IMR-90 (cell line): ENCODE measurements at regions not wholly inside any gene's neighbourhood (a gene's known extent, or its start where the extent isn't known, plus 50 kb on each side); places are given as distances from the start of the nearest gene placed in this dataset.
A peak's percentile ranks its signal among the peaks of the same experiment; 100 is the strongest.

Experiments
- ATAC-seq: fragments of 200-7000 bp; cut with Tn5 transposase; 2 replicates; pipeline ENCODE4 v1.9.1; 2020; ENCODE audit warnings: low read depth, mild to moderate bottlenecking, moderate library complexity
- BruUV-seq: library from RNA; stranded (reverse); fragments of 400-500 nt; replicated peaks from 2 replicates; lab custom pipeline; 2021; lab: Mats Ljungman, UMichigan
- CTCF ChIA-PET: fragments of 300-600 bp; formaldehyde crosslinking; extraction: SDS; loops from one replicate; lab custom pipeline; 2021; ENCODE audit warnings: antibody characterized with exemption; lab: Yijun Ruan, JAX
- POLR2A ChIA-PET: fragments of 300-600 bp; sonication (Branson Sonifier 250); formaldehyde crosslinking; loops from one replicate; lab custom pipeline; 2022; ENCODE audit warnings: antibody characterized with exemption; ENCODE audit not compliant: unreplicated experiment; lab: Charles Lee
- DNase-seq: peaks from one replicate; pipeline ENCODE4 v3.0.0; 2013
- H2AFZ ChIP-seq: replicated peaks from 2 replicates; pipeline ENCODE3; 2013; ENCODE audit warnings: low read length, mild to moderate bottlenecking; ENCODE audit not compliant: poor library complexity
- H2AK5ac ChIP-seq: 2 replicates; pipeline ENCODE4 v1.6.1; 2013; ENCODE audit warnings: low read depth, low read length, inconsistent platforms
- H2AK9ac ChIP-seq: replicated peaks from 2 replicates; pipeline ENCODE3; 2013; ENCODE audit warnings: mild to moderate bottlenecking, low read depth, low read length, moderate library complexity; ENCODE audit not compliant: poor library complexity
- H2BK120ac ChIP-seq: 2 replicates; pipeline ENCODE4 v1.6.1; 2013; ENCODE audit warnings: low read depth, low read length, inconsistent platforms
- H2BK15ac ChIP-seq: 3 replicates; pipeline ENCODE4 v1.6.1; 2013; ENCODE audit warnings: low read depth, low read length, inconsistent platforms
- H2BK20ac ChIP-seq: 2 replicates; pipeline ENCODE4 v1.6.1; 2013; ENCODE audit warnings: low read depth, mild to moderate bottlenecking, inconsistent platforms, low read length, moderate library complexity
- H2BK5ac ChIP-seq: 2 replicates; pipeline ENCODE4 v1.6.1; 2013; ENCODE audit warnings: mild to moderate bottlenecking, low read depth, low read length, inconsistent platforms; ENCODE audit not compliant: poor library complexity, severe bottlenecking
- H3K14ac ChIP-seq: replicated peaks from 2 replicates; pipeline ENCODE4 v1.6.1; 2013; ENCODE audit warnings: low read depth, low read length, inconsistent platforms
- H3K18ac ChIP-seq: 2 replicates; pipeline ENCODE4 v1.6.1; 2013; ENCODE audit warnings: low read depth, low read length, control low read depth
- H3K23ac ChIP-seq: 2 replicates; pipeline ENCODE4 v1.6.1; 2013; ENCODE audit warnings: low read depth, low read length, inconsistent platforms
- H3K27ac ChIP-seq: 2 replicates; pipeline ENCODE4 v1.5.1; 2013; ENCODE audit warnings: mild to moderate bottlenecking, control low read depth, low read length; ENCODE audit not compliant: insufficient read depth
- H3K27me3 ChIP-seq: 2 replicates; pipeline ENCODE4 v1.6.1; 2013; ENCODE audit warnings: low read length; ENCODE audit not compliant: control insufficient read depth, insufficient read depth
- H3K36me3 ChIP-seq: 2 replicates; pipeline ENCODE4 v1.6.1; 2013; ENCODE audit warnings: low read length, mixed read lengths; ENCODE audit not compliant: control insufficient read depth, insufficient read depth
- H3K4ac ChIP-seq: 2 replicates; pipeline ENCODE4 v1.6.1; 2013; ENCODE audit warnings: low read depth, low read length, inconsistent platforms
- H3K4me1 ChIP-seq: 2 replicates; pipeline ENCODE4 v1.6.1; 2013; ENCODE audit warnings: low read length, mixed read lengths; ENCODE audit not compliant: control insufficient read depth, insufficient read depth
- H3K4me2 ChIP-seq: 2 replicates; pipeline ENCODE4 v1.6.1; 2013; ENCODE audit warnings: low read depth, mild to moderate bottlenecking, control low read depth, low read length, moderate library complexity
- H3K4me3 ChIP-seq: 2 replicates; pipeline ENCODE4 v1.5.1; 2013; ENCODE audit warnings: low read depth, mild to moderate bottlenecking, control low read depth, low read length, moderate library complexity; ENCODE audit not compliant: insufficient read depth
- H3K56ac ChIP-seq: 2 replicates; pipeline ENCODE4 v1.6.1; 2013; ENCODE audit warnings: low read length, inconsistent platforms; ENCODE audit not compliant: insufficient read depth; ENCODE audit errors: extremely low read depth
- H3K79me1 ChIP-seq, 2 experiments: 2 replicates each; pipeline ENCODE4 v1.6.1; 2013; ENCODE audit warnings: low read length in 2 of 2, inconsistent platforms in 1 of 2, low read depth in 1 of 2
- H3K9ac ChIP-seq: 2 replicates; pipeline ENCODE4 v1.6.1; 2013; ENCODE audit warnings: low read depth, low read length, control low read depth
- H3K9me1 ChIP-seq: 2 replicates; pipeline ENCODE4 v1.6.1; 2013; ENCODE audit warnings: low read length, inconsistent platforms; ENCODE audit not compliant: insufficient read depth
- H3K9me3 ChIP-seq: 2 replicates; pipeline ENCODE4 v1.6.1; 2013; ENCODE audit warnings: low read length; ENCODE audit not compliant: control insufficient read depth, insufficient read depth
- H4K20me1 ChIP-seq: 2 replicates; pipeline ENCODE4 v1.6.1; 2013; ENCODE audit warnings: low read length, inconsistent platforms; ENCODE audit not compliant: insufficient read depth
- H4K5ac ChIP-seq: 2 replicates; pipeline ENCODE4 v1.6.1; 2013; ENCODE audit warnings: mild to moderate bottlenecking, low read depth, low read length, control low read depth
- H4K8ac ChIP-seq, 2 experiments: 2 replicates each; pipeline ENCODE4 v1.6.1; 2013; ENCODE audit warnings: low read depth in 2 of 2, low read length in 2 of 2, control low read depth in 1 of 2, inconsistent platforms in 1 of 2
- H4K91ac ChIP-seq: 2 replicates; pipeline ENCODE4 v1.6.1; 2013; ENCODE audit warnings: low read depth, low read length, inconsistent platforms; ENCODE audit not compliant: insufficient read depth
- BHLHE40 ChIP-seq: fragments of 150-350 bp; IDR thresholded peaks from 2 replicates; pipeline ENCODE4 v1.6.1; 2016; ENCODE audit warnings: mild to moderate bottlenecking, low read depth, low read length
- CEBPB ChIP-seq: IDR thresholded peaks from 2 replicates; pipeline ENCODE4 v1.6.1; 2012; ENCODE audit warnings: low read depth, low read length, improper control_type of control experiment
- CHD1 ChIP-seq: IDR thresholded peaks from 2 replicates; pipeline ENCODE4 v1.6.1; 2012; ENCODE audit warnings: low read depth, low read length, improper control_type of control experiment
- FOS ChIP-seq: fragments of 150-350 bp; IDR thresholded peaks from 2 replicates; pipeline ENCODE4 v1.6.1; 2016; ENCODE audit warnings: low read depth, low read length
- MAZ ChIP-seq: IDR thresholded peaks from 2 replicates; pipeline ENCODE4 v1.6.1; 2012; ENCODE audit warnings: low read depth, mild to moderate bottlenecking, low read length, improper control_type of control experiment, moderate library complexity, borderline replicate concordance
- MXI1 ChIP-seq: IDR thresholded peaks from 2 replicates; pipeline ENCODE4 v1.6.1; 2012; ENCODE audit warnings: low read depth, mild to moderate bottlenecking, low read length, moderate library complexity, borderline replicate concordance
- WGBS, 2 experiments: methylation state at CpG; one replicate each; pipeline versions ENCODE4 v1.1.5 to v1.1.7; 2013; ENCODE audit warnings: missing lambda C conversion rate in 2 of 2; ENCODE audit not compliant: insufficient read length in 1 of 2; ENCODE audit errors: extremely low coverage in 2 of 2; 5-methylcytosine and 5-hydroxymethylcytosine counted together
- dilution Hi-C: fragments of 300-500 bp; cut with HindIII; formaldehyde crosslinking; loops from one replicate; pipeline ENCODE4 v1.14.3; 2018; ENCODE audit warnings: low sequenced_read_pairs; ENCODE audit not compliant: unreplicated experiment
- in situ Hi-C: fragments of 300-500 bp; cut with MboI; formaldehyde crosslinking; loops from 3 replicates; pipeline ENCODE4 v1.14.3; 2019; ENCODE audit warnings: low sequenced_read_pairs, inconsistent platforms, mixed read lengths
- intact Hi-C: fragments of 100-400 bp; cut with micrococcal nuclease; formaldehyde crosslinking; loops from 2 replicates; pipeline ENCODE4 v1.10.0; 2022
- TF ChIP-seq, protein P1 (sequence below): conservative IDR thresholded peaks from 2 replicates; pipeline ENCODE4 v1.5.1; 2012; ENCODE audit warnings: mild to moderate bottlenecking, low read depth, low read length, improper control_type of control experiment

DNA sequence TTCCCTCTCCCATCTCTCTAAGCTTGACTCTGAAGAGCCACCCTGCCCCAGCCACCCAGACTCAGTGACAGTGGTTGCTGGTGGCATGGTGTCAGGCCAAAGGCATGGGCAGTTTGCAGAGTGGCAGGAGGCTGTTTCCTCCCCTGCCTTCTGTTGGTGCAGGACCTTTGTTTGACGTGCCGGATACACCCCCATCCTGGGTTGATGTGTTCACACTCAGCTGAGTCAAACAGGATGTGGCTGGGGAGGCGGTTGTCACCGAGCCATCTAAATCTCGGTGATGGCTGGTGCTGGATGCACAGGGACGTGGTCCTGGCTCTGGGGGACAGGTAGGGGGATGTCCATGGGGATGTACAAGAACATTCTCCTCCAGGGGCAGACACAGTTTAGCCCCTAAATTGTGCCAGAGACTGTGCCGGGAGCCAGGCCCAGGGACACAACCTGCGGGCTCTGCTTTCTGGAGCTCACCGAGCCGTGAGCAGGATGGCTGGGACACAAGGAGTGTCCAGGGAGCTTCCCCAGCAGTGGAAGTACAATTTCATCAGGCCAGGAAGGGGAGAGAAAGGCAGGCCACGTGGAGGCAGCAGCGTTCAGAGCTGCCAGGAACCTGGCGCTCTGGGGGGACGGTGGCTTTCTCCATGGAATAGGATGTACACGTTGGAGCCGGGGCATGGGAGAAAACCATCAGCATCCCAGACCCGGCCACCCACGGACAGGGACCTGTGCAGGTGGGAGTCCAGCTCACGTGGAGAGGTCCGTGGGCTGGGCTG is 264.2 kb downstream of the SEC14L1 start:
- Histone ChIP-seq H3K4me3 (no peak overlapping the region), H4K5ac (peak overlapping the region; percentile 19; the same call in 1 of the 2 replicates), H2BK120ac (peak overlapping the region; percentile 84), H3K4ac (peak overlapping the region; percentile 86), H2AFZ (peak overlapping the region; percentile 40), H2BK15ac (peak overlapping the region; percentile 97; the same call in 1 of the 3 replicates), H3K4me2 (peak overlapping the region; percentile 51; the same call in 1 of the 2 replicates), H3K4me1 (peaks cover 65% of the 10 kb centered on the region), H3K79me1 (peaks cover 20 to 95% of the 10 kb centered on the region in 2 experiments), H3K9ac (no peak overlapping the region; the same call in 1 of the 2 replicates), H3K9me1 (peaks cover 50% of the 10 kb centered on the region), H2BK20ac (peak overlapping the region; percentile 77), H3K18ac (peak overlapping the region; percentile 30), H3K36me3 (peaks cover 50% of the 10 kb centered on the region), H4K91ac (peak overlapping the region; percentile 90), H3K56ac (no peak overlapping the region; the same call in 1 of the 2 replicates), H2AK9ac (peak overlapping the region; percentile 93), H2BK5ac (peak overlapping the region; percentile 90), H4K20me1 (peaks cover 57% of the 10 kb centered on the region), H3K23ac (peak overlapping the region; percentile 65), H2AK5ac (peak overlapping the region; percentile 98), H3K27me3 (no peaks in the 10 kb centered on the region), H4K8ac (peak overlapping the region; percentile 54 to 73), H3K14ac (peak overlapping the region; percentile 69), H3K9me3 (no peaks in the 10 kb centered on the region), H3K27ac (peak overlapping the region; percentile 86)
- dilution Hi-C loops (no loop called here), intact Hi-C loops (no loop called here), in situ Hi-C loops (no loop called here)
- POLR2A ChIA-PET: no interaction called here
- DNase-seq (peak; percentile 86), ATAC-seq (peak; percentile 48)
- TF ChIP-seq MXI1: peak; percentile 44; the same call in 1 of the 2 replicates
- TF ChIP-seq MAZ: peak; percentile 46; the same call in 1 of the 2 replicates
- no peak for TF ChIP-seq CHD1
- TF ChIP-seq, protein P1, sequence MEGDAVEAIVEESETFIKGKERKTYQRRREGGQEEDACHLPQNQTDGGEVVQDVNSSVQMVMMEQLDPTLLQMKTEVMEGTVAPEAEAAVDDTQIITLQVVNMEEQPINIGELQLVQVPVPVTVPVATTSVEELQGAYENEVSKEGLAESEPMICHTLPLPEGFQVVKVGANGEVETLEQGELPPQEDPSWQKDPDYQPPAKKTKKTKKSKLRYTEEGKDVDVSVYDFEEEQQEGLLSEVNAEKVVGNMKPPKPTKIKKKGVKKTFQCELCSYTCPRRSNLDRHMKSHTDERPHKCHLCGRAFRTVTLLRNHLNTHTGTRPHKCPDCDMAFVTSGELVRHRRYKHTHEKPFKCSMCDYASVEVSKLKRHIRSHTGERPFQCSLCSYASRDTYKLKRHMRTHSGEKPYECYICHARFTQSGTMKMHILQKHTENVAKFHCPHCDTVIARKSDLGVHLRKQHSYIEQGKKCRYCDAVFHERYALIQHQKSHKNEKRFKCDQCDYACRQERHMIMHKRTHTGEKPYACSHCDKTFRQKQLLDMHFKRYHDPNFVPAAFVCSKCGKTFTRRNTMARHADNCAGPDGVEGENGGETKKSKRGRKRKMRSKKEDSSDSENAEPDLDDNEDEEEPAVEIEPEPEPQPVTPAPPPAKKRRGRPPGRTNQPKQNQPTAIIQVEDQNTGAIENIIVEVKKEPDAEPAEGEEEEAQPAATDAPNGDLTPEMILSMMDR: no peak
- 0 out of 2 replicates have a peak, but pooled peaks have one; percentile 30 for TF ChIP-seq FOS
- TF ChIP-seq BHLHE40: no peak
- peak; percentile 66; the same call in 1 of the 2 replicates for TF ChIP-seq CEBPB
- CTCF ChIA-PET: interaction anchor here (0.5 to 1.0 kb wide), 2 partner anchors 20 to 22 kb away, joined by 3 to 4 read pairs; no protein-coding TSS in a partner anchor
- no TSS peak for BruUV-seq
- WGBS, 2 experiments: 80% methylated on average over 6 of the region's 20 CpGs; no CpG with 5 or more reads in 1 of the 2 experiments
